Activated T-helper 2 cell treated with anti-CD3 and anti-CD28 coated beads, Interferon-gamma antibody, Interleukin-2, Interleukin-4, amounts not matched to agents 10 μg/mL and 5 μg/mL and 100 μg/mL, durations not matched to agents 14 hours and 24 hours and 36 hours (primary cell): ENCODE measurements at regions not wholly inside any gene's neighbourhood (a gene's known extent, or its start where the extent isn't known, plus 50 kb on each side); places are given as distances from the start of the nearest gene placed in this dataset.

Experiments
- DNase-seq: peaks from one replicate; pipeline ENCODE4 v3.0.0; 2021; ENCODE audit warnings: low spot score
- H3K27ac Mint-ChIP-seq: one replicate; pipeline ENCODE4 v1.8.0; 2021; ENCODE audit warnings: mixed read lengths
- H3K27me3 Mint-ChIP-seq: one replicate; pipeline ENCODE4 v1.8.0; 2021; ENCODE audit warnings: low read depth, mixed read lengths
- H3K36me3 Mint-ChIP-seq: one replicate; pipeline ENCODE4 v1.8.0; 2021; ENCODE audit warnings: low read depth, mixed read lengths
- H3K4me1 Mint-ChIP-seq: one replicate; pipeline ENCODE4 v1.8.0; 2021; ENCODE audit warnings: low read depth, mixed read lengths
- H3K4me3 Mint-ChIP-seq: one replicate; pipeline ENCODE4 v1.8.0; 2021; ENCODE audit warnings: low read depth, mild to moderate bottlenecking, moderate library complexity, mixed read lengths
- H3K9me3 Mint-ChIP-seq: one replicate; pipeline ENCODE4 v1.8.0; 2021; ENCODE audit warnings: mixed read lengths
- intact Hi-C: fragments of 100-400 bp; cut with micrococcal nuclease; formaldehyde crosslinking; loops from one replicate; pipeline ENCODE4 v1.15.1; 2023

DNA sequence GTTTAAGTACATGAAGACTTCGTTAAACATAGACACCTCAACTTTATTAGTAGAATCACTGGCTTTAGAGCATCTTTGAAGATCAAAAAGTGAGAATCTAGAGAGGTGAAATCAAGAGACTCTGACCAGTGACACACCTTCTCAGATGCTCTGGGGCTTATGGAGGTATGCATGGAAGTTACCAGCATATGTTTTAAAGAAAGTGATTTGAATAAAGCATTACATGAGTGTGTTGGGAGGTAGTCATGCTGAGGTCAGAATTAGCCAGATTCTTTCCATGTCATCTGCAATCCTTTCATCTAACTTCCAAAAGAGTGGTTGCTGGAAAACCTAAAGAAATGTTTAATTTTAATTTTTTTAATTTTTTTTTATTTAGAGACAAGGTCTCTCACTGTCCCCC, 658.0 kb upstream of the GOLIM4 start:
- no peaks in the 10 kb centered on the region for H3K4me1 Mint-ChIP-seq
- no peak overlapping the region for H3K27ac Mint-ChIP-seq

DNA sequence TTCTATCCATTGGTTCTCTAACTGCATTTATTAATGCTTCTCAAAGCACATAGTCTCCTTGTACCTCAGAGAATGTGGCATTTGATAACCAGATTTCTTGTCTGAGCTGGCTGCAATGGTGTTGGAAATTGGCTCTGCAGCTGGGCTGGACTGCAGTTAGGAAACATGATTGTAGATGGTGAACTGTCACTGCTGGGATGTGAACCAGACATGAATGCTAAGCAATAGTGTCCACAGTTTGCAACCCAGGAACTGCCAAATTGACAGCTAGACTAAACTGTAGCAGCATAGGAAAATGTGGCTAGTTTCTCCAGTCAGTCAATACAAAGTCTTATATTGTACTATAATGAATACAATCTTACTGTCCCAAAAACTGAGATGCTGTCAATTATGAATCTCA, 656.6 kb upstream of the GOLIM4 start:
- Mint-ChIP-seq H3K36me3 (no peaks in the 10 kb centered on the region), H3K4me3 (no peak overlapping the region), H3K27ac (no peak overlapping the region), H3K9me3 (no peaks in the 10 kb centered on the region), H3K4me1 (no peaks in the 10 kb centered on the region), H3K27me3 (no peaks in the 10 kb centered on the region)
- intact Hi-C loops, result no loop called here
- no peak for DNase-seq

More for the DNA sequence above, 658.0 kb upstream of the GOLIM4 start:
- Mint-ChIP-seq H3K27me3 (no peaks in the 10 kb centered on the region), H3K9me3 (peaks cover 6% of the 10 kb centered on the region), H3K36me3 (no peaks in the 10 kb centered on the region), H3K4me3 (no peak overlapping the region)
- DNase-seq, result no peak
- intact Hi-C loops, result no loop called here

DNA sequence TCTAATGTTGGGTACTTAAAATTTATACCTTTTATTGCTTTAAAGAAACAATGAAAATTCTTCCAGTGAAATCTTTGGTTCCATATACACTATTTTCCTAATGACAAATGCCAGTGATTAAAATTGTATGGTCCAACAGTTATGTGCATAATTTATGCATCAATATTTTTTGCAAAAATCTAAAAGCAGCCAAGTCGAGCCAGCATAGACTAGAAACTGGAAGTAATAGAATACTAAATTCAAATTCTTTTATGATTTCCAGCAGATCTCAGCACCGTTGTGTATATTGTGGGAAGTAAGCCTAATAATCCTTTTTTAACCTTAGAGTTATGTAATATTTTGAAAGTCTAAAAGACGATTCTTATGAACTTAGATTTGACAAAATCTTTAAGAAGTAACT, 652.0 kb upstream of the GOLIM4 start:
- intact Hi-C loops, result no loop called here
- Mint-ChIP-seq H3K27me3 (no peaks in the 10 kb centered on the region), H3K36me3 (no peaks in the 10 kb centered on the region), H3K9me3 (peaks cover 9% of the 10 kb centered on the region), H3K27ac (no peak overlapping the region), H3K4me3 (no peak overlapping the region), H3K4me1 (no peaks in the 10 kb centered on the region)
- no peak for DNase-seq

DNA sequence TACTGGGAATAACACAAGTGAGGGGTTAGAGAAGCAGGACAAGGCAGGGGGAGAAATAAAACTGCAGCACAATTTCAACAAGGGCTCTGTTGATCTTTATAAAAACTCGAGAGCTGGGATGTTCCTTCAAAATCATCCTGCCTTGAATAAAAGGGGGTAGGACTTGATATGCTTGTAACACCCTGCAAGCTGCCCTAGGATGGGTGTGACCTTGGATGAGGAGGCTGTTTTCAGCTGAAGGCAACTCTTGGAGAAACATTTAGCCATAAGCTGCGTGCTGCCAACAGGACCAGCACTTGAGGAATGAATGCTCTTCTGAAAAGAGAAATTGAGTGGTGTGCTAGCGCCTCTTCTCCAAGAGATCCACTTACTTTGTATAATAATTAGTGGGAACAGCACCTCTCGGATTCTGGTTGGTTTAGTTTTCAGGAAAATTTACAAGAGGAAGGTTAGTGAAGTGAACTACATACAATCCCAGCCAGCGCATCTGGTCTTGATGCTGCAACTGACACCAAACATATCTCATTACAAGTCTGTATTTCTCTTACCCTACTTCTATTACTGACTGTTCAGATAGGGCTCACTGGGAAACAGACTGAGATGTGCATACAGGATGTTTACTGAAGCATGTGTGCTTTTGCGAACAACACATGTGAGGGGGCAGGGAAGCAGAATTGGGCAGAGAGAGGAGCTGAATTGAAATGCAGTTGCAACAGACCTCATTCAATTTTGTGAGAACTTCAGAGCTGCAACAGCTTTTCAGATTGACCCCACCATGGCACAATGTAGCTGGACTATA, 643.0 kb upstream of the GOLIM4 start:
- Mint-ChIP-seq H3K36me3 (no peaks in the 10 kb centered on the region), H3K9me3 (peaks cover 9% of the 10 kb centered on the region), H3K27ac (no peak overlapping the region), H3K27me3 (no peaks in the 10 kb centered on the region), H3K4me1 (no peaks in the 10 kb centered on the region), H3K4me3 (no peak overlapping the region)
- intact Hi-C loops, result no loop called here
- no peak for DNase-seq

DNA sequence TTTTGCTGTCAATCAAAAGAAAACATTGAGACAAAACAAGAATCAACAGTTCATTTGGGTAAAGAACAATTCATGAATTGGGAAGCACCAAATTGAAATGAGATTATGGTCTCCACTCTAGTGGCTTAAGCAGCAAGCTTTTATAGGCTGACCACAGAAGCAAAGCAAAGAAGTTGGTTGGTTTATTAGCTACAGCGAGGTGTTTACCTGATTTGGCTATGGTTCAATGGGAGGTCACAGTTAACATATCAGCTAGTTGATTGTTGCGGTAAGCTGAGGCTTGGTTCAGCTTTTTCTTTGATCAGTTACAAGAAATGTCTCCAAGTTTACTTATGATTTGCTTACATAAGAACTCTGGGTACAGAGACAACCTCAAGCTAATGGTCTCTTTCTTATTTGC, 640.5 kb upstream of the GOLIM4 start:
- Mint-ChIP-seq H3K4me3 (no peak overlapping the region), H3K9me3 (peaks cover 15% of the 10 kb centered on the region), H3K27me3 (no peaks in the 10 kb centered on the region), H3K27ac (no peak overlapping the region), H3K4me1 (no peaks in the 10 kb centered on the region), H3K36me3 (no peaks in the 10 kb centered on the region)
- DNase-seq, result no peak
- intact Hi-C loops, result no loop called here

DNA sequence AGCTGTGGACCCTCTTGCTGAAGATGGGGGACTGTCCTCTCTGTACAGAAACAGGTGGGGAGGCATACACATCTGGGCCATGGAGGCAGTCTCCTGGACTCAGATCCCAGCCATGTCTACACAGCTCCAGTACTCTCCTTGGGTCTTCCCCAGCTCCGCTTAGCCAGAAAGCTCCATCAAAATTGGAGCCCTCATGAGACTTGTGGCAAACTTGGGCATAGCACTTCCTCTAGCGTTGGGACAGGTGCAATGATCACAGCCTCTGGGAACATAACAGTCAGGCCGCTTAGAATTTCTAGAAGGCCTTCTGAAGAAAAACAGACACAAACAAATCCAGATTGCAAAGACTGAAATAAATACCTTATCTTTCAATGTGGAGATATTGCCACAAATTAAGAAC, 634.3 kb upstream of the GOLIM4 start:
- H3K27ac Mint-ChIP-seq, result no peak overlapping the region
- no peaks in the 10 kb centered on the region for H3K4me1 Mint-ChIP-seq
- H3K36me3 Mint-ChIP-seq, result no peaks in the 10 kb centered on the region
- H3K4me3 Mint-ChIP-seq, result no peak overlapping the region
- no peak for DNase-seq
- no peaks in the 10 kb centered on the region for H3K27me3 Mint-ChIP-seq
- intact Hi-C loops, result no loop called here
- peaks cover 20% of the 10 kb centered on the region for H3K9me3 Mint-ChIP-seq

DNA sequence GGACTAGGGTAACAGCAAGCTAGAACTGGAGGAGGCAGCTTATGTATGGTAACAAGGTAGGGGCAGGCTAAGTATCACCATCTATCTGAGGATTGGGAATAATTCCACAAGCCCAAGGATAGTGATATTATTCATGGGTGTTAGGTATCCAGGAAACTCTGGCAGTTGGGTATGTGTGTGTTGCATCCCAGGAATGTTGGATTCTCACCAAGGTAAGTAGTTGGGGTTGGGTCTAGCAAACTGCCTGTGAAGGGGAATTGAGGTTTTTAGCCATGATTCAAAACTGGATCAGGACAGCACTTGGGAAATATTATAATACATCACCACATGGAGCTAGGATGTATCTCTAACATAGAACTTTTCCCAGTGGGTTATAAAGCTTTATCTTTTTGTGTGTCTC, 626.4 kb upstream of the GOLIM4 start:
- H3K27me3 Mint-ChIP-seq, result no peaks in the 10 kb centered on the region
- intact Hi-C loops, result no loop called here
- no peak overlapping the region for H3K4me3 Mint-ChIP-seq
- DNase-seq, result no peak
- H3K9me3 Mint-ChIP-seq, result no peaks in the 10 kb centered on the region
- H3K4me1 Mint-ChIP-seq, result no peaks in the 10 kb centered on the region
- H3K36me3 Mint-ChIP-seq, result no peaks in the 10 kb centered on the region
- H3K27ac Mint-ChIP-seq, result no peak overlapping the region

DNA sequence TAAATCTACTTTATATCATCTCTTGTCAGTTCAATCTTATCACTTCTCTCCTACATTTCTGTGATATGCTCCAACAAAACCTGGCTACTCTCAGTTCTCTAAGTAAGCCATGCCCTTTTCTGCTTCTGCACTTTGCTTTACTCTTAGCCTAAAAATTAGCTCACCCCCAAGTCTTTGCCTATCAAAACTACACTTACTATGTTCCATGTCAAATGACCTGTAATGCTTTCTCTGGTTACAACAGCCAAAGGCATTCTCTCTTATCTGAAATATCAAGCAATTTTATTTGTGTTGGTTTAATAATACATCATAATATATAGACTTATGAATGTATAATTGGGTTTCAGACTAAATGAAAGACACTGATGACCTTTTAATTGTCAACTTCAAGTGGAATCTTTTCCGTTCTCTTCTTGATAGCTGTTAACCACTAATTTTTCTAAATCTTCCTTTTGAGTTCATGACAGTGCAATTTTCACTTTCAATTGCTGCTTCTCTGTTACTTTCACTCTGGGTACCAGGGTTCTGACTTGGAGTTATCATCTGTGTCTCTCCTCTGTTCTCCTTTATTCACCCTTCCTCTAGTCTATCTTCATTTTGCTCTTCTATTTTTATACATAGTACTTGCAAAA, 619.0 kb upstream of the GOLIM4 start:
- Mint-ChIP-seq H3K4me3 (no peak overlapping the region), H3K4me1 (peaks cover 1% of the 10 kb centered on the region), H3K27me3 (no peaks in the 10 kb centered on the region), H3K9me3 (peaks cover 3% of the 10 kb centered on the region), H3K27ac (no peak overlapping the region), H3K36me3 (no peaks in the 10 kb centered on the region)
- intact Hi-C loops, result no loop called here
- no peak for DNase-seq

DNA sequence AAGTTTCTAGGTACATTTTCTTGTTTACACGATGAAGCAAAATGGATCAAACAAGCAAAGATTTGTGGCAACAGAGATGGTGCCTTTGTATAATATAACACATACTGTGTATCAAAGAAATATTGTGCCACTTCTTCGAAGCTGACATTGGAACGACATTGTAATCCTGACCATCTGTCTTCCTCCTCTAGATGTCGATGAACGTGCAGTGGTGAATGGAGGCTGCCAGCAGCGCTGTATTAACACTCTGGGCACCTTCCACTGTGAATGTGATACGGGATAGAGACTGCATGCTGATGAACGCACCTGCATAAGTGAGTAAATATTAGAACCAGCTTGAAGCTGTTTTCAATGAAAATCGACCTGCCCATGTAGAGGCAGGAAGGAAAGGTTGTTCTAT, 613.3 kb upstream of the GOLIM4 start:
- H3K36me3 Mint-ChIP-seq, result no peaks in the 10 kb centered on the region
- intact Hi-C loops, result no loop called here
- no peak overlapping the region for H3K27ac Mint-ChIP-seq

DNA sequence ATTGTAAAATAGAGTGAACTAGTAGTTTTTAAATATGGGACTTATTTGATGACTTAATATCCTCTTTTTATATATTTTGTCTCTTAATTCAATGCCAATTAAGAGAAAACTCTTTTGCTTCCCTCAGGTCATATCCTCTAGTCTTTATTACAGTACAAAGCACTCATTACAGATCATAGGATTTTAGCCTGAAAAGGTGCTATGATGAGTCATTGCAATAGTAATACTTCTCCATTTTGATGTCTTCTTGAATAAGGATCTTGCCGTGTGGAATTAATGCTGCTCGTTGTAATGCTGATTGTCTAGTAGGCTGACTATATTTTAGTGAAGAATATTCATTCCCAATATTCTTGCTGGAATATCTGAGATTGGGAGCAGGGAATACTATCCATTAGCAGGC, 612.2 kb upstream of the GOLIM4 start:
- DNase-seq, result no peak
- intact Hi-C loops, result no loop called here
- no peaks in the 10 kb centered on the region for H3K27me3 Mint-ChIP-seq
- H3K27ac Mint-ChIP-seq, result no peak overlapping the region
- no peaks in the 10 kb centered on the region for H3K4me1 Mint-ChIP-seq
- H3K4me3 Mint-ChIP-seq, result no peak overlapping the region
- peaks cover 3% of the 10 kb centered on the region for H3K9me3 Mint-ChIP-seq
- no peaks in the 10 kb centered on the region for H3K36me3 Mint-ChIP-seq

More for the DNA sequence above, 613.3 kb upstream of the GOLIM4 start:
- Mint-ChIP-seq H3K9me3 (peaks cover 3% of the 10 kb centered on the region), H3K27me3 (no peaks in the 10 kb centered on the region), H3K4me3 (no peak overlapping the region), H3K4me1 (no peaks in the 10 kb centered on the region)
- DNase-seq, result no peak

DNA sequence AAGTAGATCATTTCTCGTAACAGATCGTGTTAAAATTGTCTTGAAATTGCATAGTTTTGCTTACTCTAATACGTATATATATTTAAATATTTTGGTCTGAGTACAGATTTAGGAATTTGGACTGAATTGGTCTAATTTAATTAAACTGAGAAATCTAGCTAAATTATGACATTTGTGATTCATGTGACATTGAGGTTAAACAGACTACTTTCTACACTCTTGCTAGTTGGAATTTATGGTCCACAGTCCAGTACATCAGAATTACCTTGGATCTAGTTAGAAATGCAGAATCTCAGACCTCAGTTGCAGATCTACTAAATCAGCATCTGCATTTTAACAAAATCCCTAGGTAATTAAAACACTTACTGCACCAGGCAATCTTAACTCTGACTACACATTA, 609.7 kb upstream of the GOLIM4 start:
- Mint-ChIP-seq H3K4me1 (no peaks in the 10 kb centered on the region), H3K27me3 (no peaks in the 10 kb centered on the region), H3K27ac (no peak overlapping the region), H3K4me3 (no peak overlapping the region), H3K36me3 (no peaks in the 10 kb centered on the region), H3K9me3 (no peaks in the 10 kb centered on the region)
- intact Hi-C loops, result no loop called here
- no peak for DNase-seq

DNA sequence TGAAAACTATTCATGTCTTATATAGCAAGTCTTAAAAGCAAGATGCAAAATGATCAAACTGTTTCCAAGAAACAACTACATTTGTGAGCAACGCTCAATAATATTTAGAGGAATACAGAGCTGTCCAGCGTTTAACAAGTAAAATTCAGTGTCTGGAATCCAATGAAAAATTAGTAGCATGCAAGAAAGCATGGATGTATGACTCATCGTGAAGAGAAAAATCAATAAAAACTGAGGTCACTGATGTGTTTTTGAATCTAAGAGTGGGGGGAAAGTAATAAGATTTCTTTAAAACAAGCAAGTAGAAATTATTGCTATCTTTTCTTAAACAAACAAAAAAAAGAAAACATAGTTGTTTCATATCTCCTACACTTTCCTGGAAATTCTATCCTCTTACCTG, 600.3 kb upstream of the GOLIM4 start:
- no peak overlapping the region for H3K27ac Mint-ChIP-seq
- DNase-seq, result no peak
- no peaks in the 10 kb centered on the region for H3K27me3 Mint-ChIP-seq
- H3K36me3 Mint-ChIP-seq, result no peaks in the 10 kb centered on the region
- H3K4me1 Mint-ChIP-seq, result no peaks in the 10 kb centered on the region
- H3K9me3 Mint-ChIP-seq, result no peaks in the 10 kb centered on the region
- intact Hi-C loops, result no loop called here
- no peak overlapping the region for H3K4me3 Mint-ChIP-seq

DNA sequence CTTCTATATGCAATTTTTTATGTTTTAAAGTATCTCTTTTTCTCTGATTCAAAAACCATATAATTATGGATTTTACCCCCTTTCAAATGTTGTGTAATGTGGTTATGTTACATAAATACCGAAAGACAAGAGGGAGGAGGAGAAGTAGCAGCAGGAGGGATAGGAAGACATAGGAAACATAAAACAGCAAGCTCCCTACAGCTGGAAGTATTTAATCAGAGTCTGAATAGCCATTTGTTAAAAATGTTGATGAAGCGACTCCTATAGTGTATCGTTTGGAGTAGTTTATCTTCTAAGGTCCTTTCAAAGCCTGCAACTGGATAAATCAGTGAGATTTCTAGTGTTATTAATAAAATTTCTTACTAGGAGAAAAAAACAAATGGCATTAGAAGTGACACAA, 598.1 kb upstream of the GOLIM4 start:
- no peaks in the 10 kb centered on the region for H3K36me3 Mint-ChIP-seq
- no peaks in the 10 kb centered on the region for H3K4me1 Mint-ChIP-seq
- H3K4me3 Mint-ChIP-seq, result no peak overlapping the region

More for the DNA sequence above, 598.1 kb upstream of the GOLIM4 start:
- Mint-ChIP-seq H3K27ac (no peak overlapping the region), H3K27me3 (no peaks in the 10 kb centered on the region), H3K9me3 (no peaks in the 10 kb centered on the region)
- no peak for DNase-seq
- intact Hi-C loops, result no loop called here
